Smooth muscle cell (in vitro differentiated cells): ENCODE measurements at regions not wholly inside any gene's neighbourhood (a gene's known extent, or its start where the extent isn't known, plus 50 kb on each side); places are given as distances from the start of the nearest gene placed in this dataset.

Experiments
- DNase-seq: peaks from one replicate; lab custom pipeline; 2025; ENCODE audit not compliant: unreplicated experiment; lab: John Stamatoyannopoulos, UW
- H2AFZ ChIP-seq: fragments of 200-600 bp; sonication (generic); 2 replicates; pipeline ENCODE4 v1.6.0; 2016; ENCODE audit warnings: antibody characterized with exemption, low read depth, mild to moderate bottlenecking
- H3F3A ChIP-seq: fragments of 200-600 bp; sonication (generic); 2 replicates; pipeline ENCODE4 v1.6.0; 2017; ENCODE audit warnings: antibody characterized with exemption, low read depth
- H3K27ac ChIP-seq: fragments of 200-600 bp; sonication (generic); 2 replicates; pipeline ENCODE4 v1.5.1; 2016; ENCODE audit warnings: low read depth, mild to moderate bottlenecking
- H3K27me3 ChIP-seq: fragments of 200-600 bp; sonication (generic); 2 replicates; pipeline ENCODE4 v1.6.1; 2016; ENCODE audit warnings: low read depth, mild to moderate bottlenecking
- H3K36me3 ChIP-seq: fragments of 200-600 bp; sonication (generic); 2 replicates; pipeline ENCODE4 v1.5.1; 2016; ENCODE audit warnings: low read depth
- H3K4me1 ChIP-seq: fragments of 200-600 bp; sonication (generic); 2 replicates; pipeline ENCODE4 v1.5.1; 2016; ENCODE audit warnings: low read depth
- H3K4me2 ChIP-seq: fragments of 200-600 bp; sonication (generic); 2 replicates; pipeline ENCODE4 v1.6.0; 2016; ENCODE audit warnings: mild to moderate bottlenecking
- H3K4me3 ChIP-seq: fragments of 200-600 bp; sonication (generic); 2 replicates; pipeline ENCODE4 v1.5.1; 2016; ENCODE audit warnings: mild to moderate bottlenecking
- H3K79me2 ChIP-seq: fragments of 200-600 bp; sonication (generic); 2 replicates; pipeline ENCODE4 v1.6.0; 2016; ENCODE audit warnings: low read depth, mild to moderate bottlenecking
- H3K9ac ChIP-seq: fragments of 200-600 bp; sonication (generic); 2 replicates; pipeline ENCODE4 v1.6.0; 2016; ENCODE audit warnings: low read depth
- H3K9me3 ChIP-seq: fragments of 200-600 bp; sonication (generic); replicated peaks from 2 replicates; pipeline ENCODE4 v1.5.1; 2016; ENCODE audit warnings: low read depth
- H4K20me1 ChIP-seq: fragments of 200-600 bp; sonication (generic); 2 replicates; pipeline ENCODE4 v1.6.0; 2016; ENCODE audit warnings: low read depth
- WGBS: methylation state at CpG from one replicate; pipeline ENCODE4 v1.1.7; 2016; ENCODE audit warnings: low lambda C conversion rate; 5-methylcytosine and 5-hydroxymethylcytosine counted together
- TF ChIP-seq, protein P1 (sequence below): fragments of 200-600 bp; sonication (generic); IDR thresholded peaks from 2 replicates; pipeline ENCODE4 v1.5.1; 2017; ENCODE audit warnings: borderline replicate concordance, mild to moderate bottlenecking, antibody characterized with exemption; ENCODE audit not compliant: insufficient read depth, poor library complexity, severe bottlenecking

DNA sequence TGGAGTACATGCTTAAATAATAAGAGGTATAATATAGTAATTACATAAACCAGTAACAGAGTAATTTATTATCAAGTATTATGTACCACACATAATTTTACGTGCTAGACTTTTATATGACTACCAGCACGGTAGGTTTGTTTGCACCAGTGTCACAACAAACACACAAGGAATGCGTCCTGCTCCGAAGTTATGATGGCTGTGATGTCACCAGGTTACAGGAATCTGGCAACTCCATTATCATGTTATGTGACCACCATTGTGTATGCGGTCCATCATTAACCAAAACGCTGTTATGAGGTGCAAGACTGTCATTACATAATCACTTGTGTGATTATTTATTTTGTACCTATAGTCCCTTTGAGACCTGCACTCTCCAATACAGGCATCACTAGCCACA lies 235.2 kb upstream of the PMEPA1 start:
- Histone ChIP-seq H3K4me1 (no peaks in the 10 kb centered on the region), H3K36me3 (no peaks in the 10 kb centered on the region), H3K9me3 (no peaks in the 10 kb centered on the region), H3F3A (no peaks in the 10 kb centered on the region), H3K79me2 (no peaks in the 10 kb centered on the region), H3K4me3 (no peak overlapping the region), H4K20me1 (no peaks in the 10 kb centered on the region), H3K9ac (no peak overlapping the region), H3K27ac (no peak overlapping the region), H3K4me2 (no peak overlapping the region), H2AFZ (no peak overlapping the region), H3K27me3 (no peaks in the 10 kb centered on the region)
- 96% methylated on average over 6 of the region's 6 CpGs for WGBS
- no peak for DNase-seq
- TF ChIP-seq, protein P1, sequence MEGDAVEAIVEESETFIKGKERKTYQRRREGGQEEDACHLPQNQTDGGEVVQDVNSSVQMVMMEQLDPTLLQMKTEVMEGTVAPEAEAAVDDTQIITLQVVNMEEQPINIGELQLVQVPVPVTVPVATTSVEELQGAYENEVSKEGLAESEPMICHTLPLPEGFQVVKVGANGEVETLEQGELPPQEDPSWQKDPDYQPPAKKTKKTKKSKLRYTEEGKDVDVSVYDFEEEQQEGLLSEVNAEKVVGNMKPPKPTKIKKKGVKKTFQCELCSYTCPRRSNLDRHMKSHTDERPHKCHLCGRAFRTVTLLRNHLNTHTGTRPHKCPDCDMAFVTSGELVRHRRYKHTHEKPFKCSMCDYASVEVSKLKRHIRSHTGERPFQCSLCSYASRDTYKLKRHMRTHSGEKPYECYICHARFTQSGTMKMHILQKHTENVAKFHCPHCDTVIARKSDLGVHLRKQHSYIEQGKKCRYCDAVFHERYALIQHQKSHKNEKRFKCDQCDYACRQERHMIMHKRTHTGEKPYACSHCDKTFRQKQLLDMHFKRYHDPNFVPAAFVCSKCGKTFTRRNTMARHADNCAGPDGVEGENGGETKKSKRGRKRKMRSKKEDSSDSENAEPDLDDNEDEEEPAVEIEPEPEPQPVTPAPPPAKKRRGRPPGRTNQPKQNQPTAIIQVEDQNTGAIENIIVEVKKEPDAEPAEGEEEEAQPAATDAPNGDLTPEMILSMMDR, result no peak

DNA sequence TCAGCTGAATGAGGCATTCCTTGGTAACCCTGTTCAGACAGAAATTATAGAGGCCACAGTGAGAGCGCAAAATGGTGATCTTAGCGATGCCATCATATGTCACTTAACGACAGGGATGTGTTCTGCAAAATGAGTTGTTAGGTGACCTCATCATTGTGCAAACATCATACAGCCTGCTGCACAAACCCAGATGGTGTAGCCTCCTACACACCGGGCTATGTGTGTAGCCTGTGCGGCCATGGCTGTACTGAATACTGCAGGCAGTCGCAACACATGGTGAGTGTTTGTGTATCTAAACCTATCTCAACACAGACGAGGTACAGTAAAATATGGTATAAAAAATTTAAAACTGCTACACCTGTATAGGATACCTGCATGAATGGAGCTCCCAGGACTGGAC lies 234.1 kb upstream of the PMEPA1 start:
- no peak overlapping the region for H3K9ac ChIP-seq
- H3K79me2 ChIP-seq, result no peaks in the 10 kb centered on the region
- H4K20me1 ChIP-seq, result no peaks in the 10 kb centered on the region
- 80% methylated on average over 7 of the region's 7 CpGs for WGBS
- H3K36me3 ChIP-seq, result no peaks in the 10 kb centered on the region
- no peak overlapping the region for H3K4me2 ChIP-seq
- H2AFZ ChIP-seq, result no peak overlapping the region
- H3K9me3 ChIP-seq, result no peaks in the 10 kb centered on the region
- TF ChIP-seq, protein P1, result no peak
- H3K27ac ChIP-seq, result no peak overlapping the region
- H3K4me1 ChIP-seq, result no peaks in the 10 kb centered on the region
- no peaks in the 10 kb centered on the region for H3K27me3 ChIP-seq
- H3K4me3 ChIP-seq, result no peak overlapping the region
- DNase-seq, result no peak
- no peaks in the 10 kb centered on the region for H3F3A ChIP-seq

DNA sequence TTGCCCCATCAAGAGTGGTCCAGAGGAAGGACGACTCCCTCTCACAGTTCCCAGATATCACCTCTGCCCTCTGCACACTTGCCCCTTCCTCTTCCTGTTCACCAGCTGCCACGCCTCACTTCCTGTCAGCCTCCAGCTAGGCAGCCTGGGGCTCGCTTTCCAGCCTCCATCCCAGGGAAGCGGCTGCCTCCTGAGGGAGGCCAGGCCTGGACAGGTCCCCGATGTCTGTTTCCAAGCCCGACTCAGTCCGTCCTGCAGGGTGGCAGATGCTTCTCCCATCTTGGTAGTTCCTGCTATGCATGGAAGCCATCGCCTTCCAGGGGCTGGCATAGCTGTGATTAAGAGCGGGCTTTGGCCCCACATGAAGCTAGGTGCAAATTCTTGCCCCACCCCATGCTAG lies 233.5 kb upstream of the PMEPA1 start:
- Histone ChIP-seq H3K9me3 (no peaks in the 10 kb centered on the region), H3K4me3 (no peak overlapping the region), H3K4me2 (no peak overlapping the region), H3K36me3 (no peaks in the 10 kb centered on the region), H3K9ac (no peak overlapping the region), H3F3A (no peaks in the 10 kb centered on the region), H3K27ac (no peak overlapping the region), H3K4me1 (no peaks in the 10 kb centered on the region), H3K79me2 (no peaks in the 10 kb centered on the region), H4K20me1 (no peaks in the 10 kb centered on the region), H3K27me3 (no peaks in the 10 kb centered on the region), H2AFZ (no peak overlapping the region)
- no peak for DNase-seq
- WGBS, result 94% methylated on average over 9 of the region's 9 CpGs
- TF ChIP-seq, protein P1, result no peak

DNA sequence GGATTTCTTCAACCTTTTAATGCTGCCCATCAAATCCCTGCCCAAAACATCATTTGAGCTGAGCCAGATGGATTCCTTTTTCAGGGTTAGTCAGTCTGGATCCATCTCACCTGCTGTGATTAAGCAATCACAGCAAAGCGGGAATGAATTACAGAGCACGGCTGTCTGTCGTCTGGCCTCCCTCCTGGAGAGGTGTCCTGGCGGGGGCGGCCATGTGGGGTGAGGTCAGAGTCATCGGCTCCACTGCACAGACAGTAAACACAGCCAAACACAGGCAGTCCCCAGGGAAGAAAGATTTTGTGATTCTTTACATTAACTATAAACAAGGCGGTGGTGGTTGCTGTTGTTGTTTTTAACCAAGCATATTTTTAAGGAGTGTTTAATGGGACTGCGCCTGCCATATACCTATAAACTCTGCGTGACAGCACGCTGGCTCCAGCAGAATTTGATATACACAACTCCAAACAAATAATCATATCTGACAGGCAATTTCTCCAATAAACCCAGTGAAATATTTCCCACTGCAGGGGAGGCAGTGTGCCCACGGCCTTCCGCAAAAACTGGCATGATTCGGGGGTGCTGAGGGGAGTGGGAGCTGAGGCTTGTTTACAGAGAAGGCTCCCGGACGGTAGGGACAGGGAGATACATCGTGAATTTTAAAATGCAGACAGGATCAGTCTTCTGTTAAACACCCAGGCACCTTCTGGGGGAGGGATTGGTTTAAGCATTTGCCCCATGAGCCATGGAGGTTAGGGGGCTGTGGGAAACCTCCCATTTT lies 232.0 kb upstream of the PMEPA1 start:
- no peak for DNase-seq
- Histone ChIP-seq H3K36me3 (no peaks in the 10 kb centered on the region), H3K9ac (peak overlapping the region; percentile 14), H3K79me2 (no peaks in the 10 kb centered on the region), H2AFZ (no peak overlapping the region), H3F3A (no peaks in the 10 kb centered on the region), H3K9me3 (no peaks in the 10 kb centered on the region), H3K4me2 (peak overlapping the region; percentile 21), H4K20me1 (no peaks in the 10 kb centered on the region), H3K4me1 (no peaks in the 10 kb centered on the region), H3K27me3 (no peaks in the 10 kb centered on the region), H3K27ac (peak overlapping the region; percentile 24), H3K4me3 (no peak overlapping the region)
- TF ChIP-seq, protein P1, result no peak
- WGBS, result 52% methylated on average over 16 of the region's 16 CpGs
